ENCODE measurements at regions not wholly inside any gene's neighbourhood (a gene's known extent, or its start where the extent isn't known, plus 50 kb on each side); places are given as distances from the start of the nearest gene placed in this dataset.
A peak's percentile ranks its signal among the peaks of the same experiment; 100 is the strongest.

- Histone ChIP-seq H3K23ac (ENCODE audit: insufficient read length, low read depth, low read length) (no peak overlapping the region), H4K20me1 (ENCODE audit: control insufficient read depth, insufficient read depth, insufficient read length) (no peaks in the 10 kb centered on the region), H4K91ac (ENCODE audit: insufficient read length, low read depth, low read length) (no peak overlapping the region), H3K9ac (ENCODE audit: extremely low read depth, insufficient read length, low read length) (no peak overlapping the region), H3K14ac (ENCODE audit: insufficient read depth, low read length) (no peak overlapping the region), H4K8ac (replicated peaks; ENCODE audit: insufficient read length, low read depth, low read length) (no peak overlapping the region), H3K4me2 (ENCODE audit: insufficient read depth, insufficient read length, low read length) (no peak overlapping the region), H2AK5ac (ENCODE audit: insufficient read length, low read length) (no peak overlapping the region), H2BK15ac (ENCODE audit: low read depth, low read length) (no peak overlapping the region), H3K27me3 (ENCODE audit: insufficient read depth, low read length) (no peaks in the 10 kb centered on the region), H3K79me2 (ENCODE audit: insufficient read depth, low read length) (no peaks in the 10 kb centered on the region), H4K5ac (ENCODE audit: insufficient read length, low read depth, low read length) (no peak overlapping the region), H3T11ph (ENCODE audit: low read length) (no peak overlapping the region), H3K4me1 (ENCODE audit: insufficient read depth, low read length) (peaks cover 7% of the 10 kb centered on the region; the same call in 1 of the 2 replicates), H3K27ac (ENCODE audit: insufficient read length, low read depth, low read length) (no peak overlapping the region), H3K23me2 (ENCODE audit: insufficient read length, low read depth, low read length, poor library complexity, severe bottlenecking) (no peaks in the 10 kb centered on the region), H2BK20ac (ENCODE audit: low read depth, low read length, poor library complexity, severe bottlenecking) (no peak overlapping the region), H3K9me3 (ENCODE audit: control insufficient read depth, low read depth, low read length) (no peaks in the 10 kb centered on the region), H2AFZ (ENCODE audit: low read length) (no peak overlapping the region), H2BK12ac (ENCODE audit: insufficient read length, low read depth, low read length) (no peak overlapping the region), H3K4ac (ENCODE audit: low read depth, low read length) (no peak overlapping the region), H2BK5ac (ENCODE audit: insufficient read length, low read length) (no peak overlapping the region), H3K56ac (ENCODE audit: insufficient read length, low read depth, low read length) (no peak overlapping the region), H3K79me1 (ENCODE audit: insufficient read depth, low read depth, low read length, poor library complexity, severe bottlenecking) (no peaks in the 10 kb centered on the region), H3K18ac (ENCODE audit: insufficient read length, low read depth, low read length) (no peak overlapping the region), H2BK120ac (ENCODE audit: low read depth, low read length, poor library complexity, severe bottlenecking) (no peak overlapping the region)
- Mint-ChIP-seq H3K27ac (peak overlapping the region in 1 of 3 experiments; percentile 67; a peak in 1 of 7 replicates), H3K4me1 (peaks cover 17 to 34% of the 10 kb centered on the region in 2 experiments), H3K4me3 (no peak overlapping the region; a peak in 1 of 5 replicates), H3K9me3 (no peaks in the 10 kb centered on the region), H3K27me3 (ENCODE audit: low read depth) (peaks cover 3% of the 10 kb centered on the region), H3K36me3 (ENCODE audit: insufficient read depth in 1 of 3, low read depth in 3 of 3) (no peaks in the 10 kb centered on the region)
- DNase-seq: no peak
- TF ChIP-seq, protein P1, sequence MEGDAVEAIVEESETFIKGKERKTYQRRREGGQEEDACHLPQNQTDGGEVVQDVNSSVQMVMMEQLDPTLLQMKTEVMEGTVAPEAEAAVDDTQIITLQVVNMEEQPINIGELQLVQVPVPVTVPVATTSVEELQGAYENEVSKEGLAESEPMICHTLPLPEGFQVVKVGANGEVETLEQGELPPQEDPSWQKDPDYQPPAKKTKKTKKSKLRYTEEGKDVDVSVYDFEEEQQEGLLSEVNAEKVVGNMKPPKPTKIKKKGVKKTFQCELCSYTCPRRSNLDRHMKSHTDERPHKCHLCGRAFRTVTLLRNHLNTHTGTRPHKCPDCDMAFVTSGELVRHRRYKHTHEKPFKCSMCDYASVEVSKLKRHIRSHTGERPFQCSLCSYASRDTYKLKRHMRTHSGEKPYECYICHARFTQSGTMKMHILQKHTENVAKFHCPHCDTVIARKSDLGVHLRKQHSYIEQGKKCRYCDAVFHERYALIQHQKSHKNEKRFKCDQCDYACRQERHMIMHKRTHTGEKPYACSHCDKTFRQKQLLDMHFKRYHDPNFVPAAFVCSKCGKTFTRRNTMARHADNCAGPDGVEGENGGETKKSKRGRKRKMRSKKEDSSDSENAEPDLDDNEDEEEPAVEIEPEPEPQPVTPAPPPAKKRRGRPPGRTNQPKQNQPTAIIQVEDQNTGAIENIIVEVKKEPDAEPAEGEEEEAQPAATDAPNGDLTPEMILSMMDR (conservative IDR thresholded peaks at IDR 0.05): no peak
- WGBS (ENCODE audit: extremely low coverage, insufficient read length, low lambda C conversion rate): no CpG with 5 or more reads among the region's 9 CpGs
Measured at GRCh38 chr6:168226061-168226752, 93.4 kb downstream of the DACT2 start.
